ENCODE measurements at regions not wholly inside any gene's neighbourhood (a gene's known extent, or its start where the extent isn't known, plus 50 kb on each side); places are given as distances from the start of the nearest gene placed in this dataset.

DNA sequence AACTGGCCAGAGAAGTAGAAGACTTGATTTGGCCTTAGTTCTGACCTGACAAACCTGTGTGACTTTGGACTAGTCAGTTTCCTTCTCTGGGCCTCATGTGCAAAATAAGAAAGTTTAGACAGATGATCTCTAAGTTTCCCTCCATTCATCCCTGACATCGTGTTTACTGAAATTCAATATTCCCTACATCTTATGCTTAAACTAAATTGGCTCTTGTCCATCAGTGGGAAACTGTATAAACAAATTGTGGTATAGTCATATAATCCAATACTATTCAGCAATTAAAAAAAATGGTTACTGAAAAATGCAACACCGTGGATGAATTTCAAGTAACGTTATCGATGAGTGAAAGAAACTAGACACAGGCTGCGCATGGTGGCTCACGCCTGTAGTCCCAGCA lies 64.4 kb upstream of the HRH1 start:
- Mint-ChIP-seq H3K9me3 (no peaks in the 10 kb centered on the region), H3K4me3 (ENCODE audit: low read depth) (no peak overlapping the region), H3K27ac (no peak overlapping the region), H3K4me1 (ENCODE audit: low read depth) (no peaks in the 10 kb centered on the region), H3K27me3 (ENCODE audit: low read depth) (peaks cover 7% of the 10 kb centered on the region), H3K36me3 (ENCODE audit: low read depth) (no peaks in the 10 kb centered on the region)
- DNase-seq (ENCODE audit: low spot score): no peak
- intact Hi-C loops (cut with micrococcal nuclease): no loop called here

DNA sequence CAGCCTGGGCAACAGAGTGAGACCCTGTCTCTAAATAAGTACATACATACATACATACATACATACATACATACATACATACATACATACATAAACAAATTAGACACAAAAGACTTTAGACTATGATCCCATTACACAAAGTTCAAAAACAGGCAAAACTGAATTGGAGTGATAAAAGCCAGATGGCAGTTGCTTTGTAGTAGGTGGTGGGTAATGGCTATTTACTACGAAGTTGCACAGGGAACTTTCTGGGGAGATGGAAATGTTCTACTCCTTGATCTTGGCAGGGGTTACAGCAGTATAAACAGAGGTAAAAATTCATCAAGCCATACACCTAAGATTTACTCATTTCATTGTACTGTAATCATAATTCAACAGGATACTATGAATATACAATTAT lies 63.7 kb upstream of the HRH1 start:
- intact Hi-C loops (cut with micrococcal nuclease): no loop called here
- Mint-ChIP-seq H3K27ac (no peak overlapping the region), H3K4me1 (ENCODE audit: low read depth) (no peaks in the 10 kb centered on the region), H3K9me3 (no peaks in the 10 kb centered on the region), H3K4me3 (ENCODE audit: low read depth) (no peak overlapping the region), H3K36me3 (ENCODE audit: low read depth) (no peaks in the 10 kb centered on the region), H3K27me3 (ENCODE audit: low read depth) (peaks cover 13% of the 10 kb centered on the region)
- DNase-seq (ENCODE audit: low spot score): no peak

DNA sequence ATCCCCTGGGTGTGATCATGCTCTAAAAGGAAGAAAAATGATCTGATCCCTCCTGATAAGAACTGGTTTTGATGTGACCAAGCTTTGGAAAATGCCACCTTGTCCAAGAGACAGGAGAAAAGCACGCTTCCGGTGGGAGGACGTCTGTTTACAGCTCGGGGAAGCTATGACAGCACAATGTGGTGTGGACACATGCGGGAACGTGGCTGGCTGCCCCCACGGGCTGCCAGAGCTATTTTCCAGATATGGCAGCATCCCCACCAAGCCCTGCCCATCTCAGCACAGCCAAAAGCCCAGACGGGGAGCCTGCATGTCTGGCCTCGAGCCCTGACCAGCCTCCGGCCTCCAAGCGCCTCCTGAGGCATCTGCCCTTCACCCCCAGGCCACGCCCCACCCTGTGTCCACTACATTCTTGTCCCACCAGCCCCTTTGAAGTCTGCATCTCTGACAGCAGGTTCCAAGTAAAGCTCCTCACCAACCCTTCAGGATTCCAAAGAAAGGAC lies 63.2 kb upstream of the HRH1 start:
- H3K27ac Mint-ChIP-seq: no peak overlapping the region
- DNase-seq (ENCODE audit: low spot score): no peak
- peaks cover 3% of the 10 kb centered on the region for H3K4me1 Mint-ChIP-seq (ENCODE audit: low read depth)
- no peaks in the 10 kb centered on the region for H3K9me3 Mint-ChIP-seq
- no peaks in the 10 kb centered on the region for H3K36me3 Mint-ChIP-seq (ENCODE audit: low read depth)
- intact Hi-C loops (cut with micrococcal nuclease): no loop called here
- H3K4me3 Mint-ChIP-seq (ENCODE audit: low read depth): no peak overlapping the region
- H3K27me3 Mint-ChIP-seq (ENCODE audit: low read depth): peaks cover 14% of the 10 kb centered on the region

DNA sequence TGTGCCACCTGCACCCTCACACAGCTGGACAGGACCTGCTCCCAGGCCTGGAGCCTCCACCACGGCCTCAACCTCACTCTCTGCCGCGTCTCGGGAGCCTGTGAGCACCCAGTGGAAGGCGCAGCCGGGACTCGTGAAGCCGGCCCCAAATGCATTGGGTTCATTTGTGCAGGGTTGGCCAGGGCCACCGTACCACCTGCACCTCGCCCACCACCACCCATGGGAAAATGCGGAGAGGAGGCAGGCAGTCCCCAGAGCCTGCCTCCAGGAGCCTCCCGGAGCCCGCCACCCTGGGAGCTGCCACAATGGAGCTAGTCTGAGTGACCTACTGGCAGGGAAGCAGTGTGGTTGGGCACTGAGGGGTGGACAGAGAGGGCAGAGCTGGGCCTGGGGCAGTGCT lies 62.5 kb upstream of the HRH1 start:
- no peak overlapping the region for H3K4me3 Mint-ChIP-seq (ENCODE audit: low read depth)
- no peaks in the 10 kb centered on the region for H3K9me3 Mint-ChIP-seq
- no peak overlapping the region for H3K27ac Mint-ChIP-seq
- peaks cover 8% of the 10 kb centered on the region for H3K4me1 Mint-ChIP-seq (ENCODE audit: low read depth)
- no peaks in the 10 kb centered on the region for H3K36me3 Mint-ChIP-seq (ENCODE audit: low read depth)
- DNase-seq (ENCODE audit: low spot score): no peak
- intact Hi-C loops (cut with micrococcal nuclease): no loop called here
- peaks cover 14% of the 10 kb centered on the region for H3K27me3 Mint-ChIP-seq (ENCODE audit: low read depth)

DNA sequence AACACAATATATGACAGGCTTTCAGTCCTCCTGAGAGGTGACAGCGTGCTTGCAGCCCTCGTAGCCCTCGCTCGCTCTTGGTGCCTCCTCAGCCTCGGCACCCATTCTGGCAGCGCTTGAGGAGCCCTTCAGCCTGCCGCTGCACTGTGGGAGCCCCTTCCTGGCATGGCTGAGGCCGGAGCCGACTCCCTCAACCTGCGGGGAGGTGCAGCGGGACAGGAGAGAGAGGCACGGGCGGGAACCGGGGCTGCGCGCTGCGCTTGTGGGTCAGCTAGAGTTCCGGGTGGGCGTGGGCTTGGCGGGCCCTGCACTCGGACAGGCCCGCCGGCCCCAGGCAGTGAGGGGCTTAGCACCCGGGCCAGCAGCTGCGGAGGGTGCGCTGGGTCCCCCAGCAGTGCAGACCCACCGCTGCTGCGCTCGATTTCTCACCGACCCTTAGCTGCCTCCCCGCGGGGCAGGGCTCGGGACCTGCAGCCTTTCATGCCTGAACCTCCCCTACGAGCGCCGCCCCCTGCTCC lies 60.4 kb upstream of the HRH1 start:
- Mint-ChIP-seq H3K4me3 (ENCODE audit: low read depth) (no peak overlapping the region), H3K27ac (no peak overlapping the region), H3K4me1 (ENCODE audit: low read depth) (peaks cover 12% of the 10 kb centered on the region), H3K27me3 (ENCODE audit: low read depth) (peaks cover 18% of the 10 kb centered on the region), H3K9me3 (no peaks in the 10 kb centered on the region), H3K36me3 (ENCODE audit: low read depth) (no peaks in the 10 kb centered on the region)
- no peak for DNase-seq (ENCODE audit: low spot score)
- intact Hi-C loops (cut with micrococcal nuclease): no loop called here

DNA sequence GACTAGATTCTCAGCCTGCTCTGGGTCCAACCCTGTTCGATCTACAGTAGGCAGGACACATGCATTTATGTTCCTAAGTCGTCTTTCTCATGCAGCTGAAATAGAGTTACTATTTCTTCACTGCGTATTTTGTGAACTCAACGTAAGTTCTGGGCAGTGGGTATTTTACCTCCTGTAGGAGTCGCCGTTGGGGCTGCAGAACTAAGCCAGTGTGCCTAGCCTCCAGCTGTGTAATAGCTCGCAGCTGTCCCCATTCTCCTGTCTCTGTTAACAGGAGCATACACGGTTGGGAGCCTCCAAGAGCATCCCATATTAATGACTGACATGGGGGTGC lies 58.4 kb upstream of the HRH1 start:
- Mint-ChIP-seq H3K27ac (no peak overlapping the region), H3K9me3 (no peaks in the 10 kb centered on the region), H3K27me3 (ENCODE audit: low read depth) (peaks cover 18% of the 10 kb centered on the region), H3K4me3 (ENCODE audit: low read depth) (no peak overlapping the region), H3K4me1 (ENCODE audit: low read depth) (peaks cover 12% of the 10 kb centered on the region), H3K36me3 (ENCODE audit: low read depth) (no peaks in the 10 kb centered on the region)
- intact Hi-C loops (cut with micrococcal nuclease): no loop called here
- no peak for DNase-seq (ENCODE audit: low spot score)

DNA sequence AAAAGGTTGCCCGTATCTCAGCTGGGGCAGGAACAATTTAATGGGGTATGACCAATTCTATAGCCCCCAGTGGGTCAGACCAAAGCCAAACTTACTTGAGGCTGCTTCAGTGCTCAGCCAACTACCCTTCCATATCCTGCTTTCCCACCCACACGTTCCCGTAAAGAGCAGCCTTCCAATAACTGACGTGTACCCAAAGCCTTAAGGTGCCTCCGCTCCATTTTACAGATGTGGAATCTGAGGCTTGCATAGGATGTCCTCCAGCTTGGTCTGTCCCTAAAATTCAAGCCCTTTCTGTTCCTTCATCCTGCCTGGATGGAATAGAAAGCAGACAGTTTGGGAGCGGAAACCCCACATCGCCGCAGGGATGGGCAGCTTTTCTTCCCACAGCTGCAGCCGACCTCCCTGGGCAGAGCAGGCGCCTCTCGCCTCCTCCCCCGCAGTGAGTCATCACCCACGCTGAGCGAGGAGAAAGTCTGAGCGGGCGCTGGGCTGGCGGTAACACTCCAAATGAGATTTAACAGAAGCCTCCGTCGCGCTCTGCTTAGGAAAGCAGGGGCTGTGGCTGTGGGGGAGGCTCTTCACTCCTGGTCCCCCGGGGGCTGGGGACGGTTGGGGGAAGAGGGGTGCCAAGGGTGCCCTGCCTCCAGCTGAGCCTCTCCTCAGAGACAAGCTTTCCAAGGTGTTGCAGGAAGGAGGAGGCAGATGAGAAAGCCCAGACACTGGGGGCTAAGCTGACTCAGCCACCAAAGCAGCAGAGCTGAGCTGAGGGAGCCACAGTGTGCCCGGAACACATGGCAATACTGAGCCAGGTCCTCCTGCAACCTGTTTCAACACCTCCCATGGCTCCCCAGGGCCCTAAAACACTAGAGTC lies 57.8 kb upstream of the HRH1 start:
- Mint-ChIP-seq H3K27me3 (ENCODE audit: low read depth) (peaks cover 18% of the 10 kb centered on the region), H3K27ac (no peak overlapping the region), H3K9me3 (no peaks in the 10 kb centered on the region), H3K4me1 (ENCODE audit: low read depth) (peaks cover 12% of the 10 kb centered on the region), H3K36me3 (ENCODE audit: low read depth) (no peaks in the 10 kb centered on the region), H3K4me3 (ENCODE audit: low read depth) (peak overlapping the region; percentile 35)
- DNase-seq (ENCODE audit: low spot score): peak; percentile 22
- intact Hi-C loops (cut with micrococcal nuclease): no loop called here

DNA sequence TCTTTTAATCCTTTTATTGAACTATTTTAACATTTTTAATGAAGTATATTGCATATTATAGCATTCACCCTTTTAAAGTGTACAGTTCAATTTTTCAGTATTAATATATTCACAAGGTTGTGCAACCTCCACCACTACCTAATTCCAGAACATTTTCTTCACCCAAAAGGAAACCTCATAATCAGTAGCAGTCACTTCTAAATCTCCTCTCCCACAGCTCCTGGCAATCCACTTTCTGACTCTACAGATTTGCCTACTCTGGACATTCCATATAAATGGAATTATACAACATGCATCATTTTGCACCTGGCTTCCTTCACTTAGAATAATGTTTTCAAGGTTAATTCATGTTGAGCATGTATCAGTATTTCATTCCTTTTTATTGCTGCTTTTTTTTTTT lies 55.0 kb upstream of the HRH1 start:
- Mint-ChIP-seq H3K27ac (no peak overlapping the region), H3K36me3 (ENCODE audit: low read depth) (no peaks in the 10 kb centered on the region), H3K9me3 (peaks cover 7% of the 10 kb centered on the region), H3K27me3 (ENCODE audit: low read depth) (peaks cover 21% of the 10 kb centered on the region), H3K4me3 (ENCODE audit: low read depth) (no peak overlapping the region), H3K4me1 (ENCODE audit: low read depth) (peaks cover 12% of the 10 kb centered on the region)
- no peak for DNase-seq (ENCODE audit: low spot score)
- intact Hi-C loops (cut with micrococcal nuclease): no loop called here

Data from activated T-helper 2 cell treated with anti-CD3 and anti-CD28 coated beads, Interferon-gamma antibody, Interleukin-2, Interleukin-4, amounts not matched to agents 10 μg/mL and 5 μg/mL and 100 μg/mL, durations not matched to agents 14 hours and 24 hours and 36 hours (primary cell).